GM13976 (cell line): ENCODE measurements at regions not wholly inside any gene's neighbourhood (a gene's known extent, or its start where the extent isn't known, plus 50 kb on each side); places are given as distances from the start of the nearest gene placed in this dataset.

Experiments used
- DNase-seq: peaks from one replicate; pipeline ENCODE4 v3.0.0; 2012; ENCODE audit warnings: low spot score
- in situ Hi-C: fragments of 300-500 bp; cut with MboI; formaldehyde crosslinking; loops from one replicate; pipeline ENCODE4 v1.12.0; 2022; ENCODE audit warnings: low sequenced_read_pairs, mixed read lengths, inconsistent platforms; ENCODE audit not compliant: unreplicated experiment
- TF ChIP-seq, protein P1 (sequence below): IDR thresholded peaks from 2 replicates; pipeline ENCODE4 v1.5.1; 2012; ENCODE audit warnings: borderline replicate concordance, mild to moderate bottlenecking; ENCODE audit not compliant: insufficient read depth; ENCODE audit errors: extremely low read depth, missing control alignments, control extremely low read depth

DNA sequence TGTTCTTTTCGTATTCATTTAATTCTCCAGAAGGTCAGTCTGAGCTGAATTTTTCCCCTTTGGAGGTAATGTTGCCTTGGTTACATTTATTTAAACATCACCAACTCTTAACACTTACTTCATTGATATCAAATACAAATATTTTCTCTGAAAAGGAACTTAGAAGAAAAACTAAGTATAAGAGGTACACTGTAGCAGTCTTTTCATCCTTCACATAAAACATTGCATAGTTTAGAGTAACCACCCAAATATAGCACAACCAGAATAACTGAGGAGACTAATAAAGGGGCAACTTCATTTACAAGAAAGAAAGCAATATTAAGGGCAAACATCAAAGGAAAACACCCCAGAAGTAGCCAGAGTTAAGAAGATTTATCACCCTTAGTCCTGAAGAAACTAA lies 1115.0 kb upstream of the POT1 start:
- in situ Hi-C loops, result no loop called here
- no peak for DNase-seq
- TF ChIP-seq, protein P1, sequence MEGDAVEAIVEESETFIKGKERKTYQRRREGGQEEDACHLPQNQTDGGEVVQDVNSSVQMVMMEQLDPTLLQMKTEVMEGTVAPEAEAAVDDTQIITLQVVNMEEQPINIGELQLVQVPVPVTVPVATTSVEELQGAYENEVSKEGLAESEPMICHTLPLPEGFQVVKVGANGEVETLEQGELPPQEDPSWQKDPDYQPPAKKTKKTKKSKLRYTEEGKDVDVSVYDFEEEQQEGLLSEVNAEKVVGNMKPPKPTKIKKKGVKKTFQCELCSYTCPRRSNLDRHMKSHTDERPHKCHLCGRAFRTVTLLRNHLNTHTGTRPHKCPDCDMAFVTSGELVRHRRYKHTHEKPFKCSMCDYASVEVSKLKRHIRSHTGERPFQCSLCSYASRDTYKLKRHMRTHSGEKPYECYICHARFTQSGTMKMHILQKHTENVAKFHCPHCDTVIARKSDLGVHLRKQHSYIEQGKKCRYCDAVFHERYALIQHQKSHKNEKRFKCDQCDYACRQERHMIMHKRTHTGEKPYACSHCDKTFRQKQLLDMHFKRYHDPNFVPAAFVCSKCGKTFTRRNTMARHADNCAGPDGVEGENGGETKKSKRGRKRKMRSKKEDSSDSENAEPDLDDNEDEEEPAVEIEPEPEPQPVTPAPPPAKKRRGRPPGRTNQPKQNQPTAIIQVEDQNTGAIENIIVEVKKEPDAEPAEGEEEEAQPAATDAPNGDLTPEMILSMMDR, result no peak

DNA sequence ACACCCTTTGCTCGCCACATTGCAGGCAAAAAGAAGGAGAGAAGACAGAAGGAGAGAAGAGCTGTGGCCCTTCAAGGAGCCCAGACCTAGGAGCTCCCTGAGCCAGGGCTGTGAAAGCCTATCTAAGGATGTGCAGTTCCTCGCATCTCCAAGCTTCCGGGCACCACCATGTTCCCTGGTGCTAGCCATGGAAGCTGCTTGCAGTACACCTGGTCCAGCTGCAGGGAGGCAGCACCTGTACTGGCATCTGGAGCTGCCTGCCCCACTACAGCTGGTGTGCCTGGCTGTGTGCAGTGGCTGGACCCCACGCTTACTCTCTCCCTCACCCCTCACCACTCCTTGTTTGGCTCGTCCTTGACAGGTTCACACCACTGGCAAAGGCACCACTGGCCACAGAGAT lies 1111.8 kb upstream of the POT1 start:
- TF ChIP-seq, protein P1, result no peak

DNA sequence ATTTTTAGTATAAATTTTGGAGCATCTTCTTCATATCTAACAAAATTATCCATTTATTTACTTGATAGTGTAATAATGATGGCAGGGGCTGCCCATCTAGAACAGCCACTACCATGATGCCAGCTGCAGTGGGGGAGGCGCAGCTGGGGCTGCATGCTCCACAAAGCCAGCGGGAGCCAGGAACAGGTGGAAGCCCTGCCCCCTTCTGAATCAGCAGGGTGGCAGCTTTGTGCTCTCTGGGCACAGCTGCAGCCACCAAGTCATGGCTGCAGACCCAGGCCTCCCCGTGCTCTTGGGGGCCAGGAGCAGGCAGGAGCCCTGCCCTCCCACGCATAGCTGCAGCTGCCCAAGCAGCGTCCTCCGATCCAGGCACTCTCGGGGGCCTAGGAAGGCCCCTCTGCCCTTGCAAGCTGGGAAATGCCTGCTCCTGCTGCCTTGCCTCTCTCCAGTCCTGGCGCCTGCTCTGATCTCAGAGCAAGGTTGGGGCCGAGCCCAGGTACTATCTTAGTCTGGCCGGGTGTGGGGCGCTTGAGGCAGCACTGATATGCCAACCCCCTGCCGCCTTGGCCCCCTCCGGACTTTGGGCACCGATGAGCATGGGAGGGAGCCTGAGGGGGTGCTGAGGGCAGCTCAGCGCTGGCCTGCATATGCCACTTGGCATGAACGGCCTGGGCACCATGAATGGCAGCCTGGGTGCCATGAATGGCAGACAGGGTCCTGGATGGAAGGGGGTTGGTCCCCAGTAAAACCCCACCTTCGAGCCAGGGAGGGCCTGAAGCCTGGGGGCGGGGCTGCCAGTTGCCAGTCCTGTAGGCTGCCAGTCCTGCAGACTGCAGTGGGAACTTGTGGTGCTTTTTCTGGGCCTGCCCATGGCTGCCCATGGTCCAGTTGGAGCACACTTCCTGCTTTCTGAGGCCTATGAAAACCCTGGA lies 1110.8 kb upstream of the POT1 start:
- TF ChIP-seq, protein P1, result no peak
- in situ Hi-C loops, result no loop called here
- DNase-seq, result no peak

More for the DNA sequence above, 1111.8 kb upstream of the POT1 start:
- DNase-seq, result no peak
- in situ Hi-C loops, result no loop called here

DNA sequence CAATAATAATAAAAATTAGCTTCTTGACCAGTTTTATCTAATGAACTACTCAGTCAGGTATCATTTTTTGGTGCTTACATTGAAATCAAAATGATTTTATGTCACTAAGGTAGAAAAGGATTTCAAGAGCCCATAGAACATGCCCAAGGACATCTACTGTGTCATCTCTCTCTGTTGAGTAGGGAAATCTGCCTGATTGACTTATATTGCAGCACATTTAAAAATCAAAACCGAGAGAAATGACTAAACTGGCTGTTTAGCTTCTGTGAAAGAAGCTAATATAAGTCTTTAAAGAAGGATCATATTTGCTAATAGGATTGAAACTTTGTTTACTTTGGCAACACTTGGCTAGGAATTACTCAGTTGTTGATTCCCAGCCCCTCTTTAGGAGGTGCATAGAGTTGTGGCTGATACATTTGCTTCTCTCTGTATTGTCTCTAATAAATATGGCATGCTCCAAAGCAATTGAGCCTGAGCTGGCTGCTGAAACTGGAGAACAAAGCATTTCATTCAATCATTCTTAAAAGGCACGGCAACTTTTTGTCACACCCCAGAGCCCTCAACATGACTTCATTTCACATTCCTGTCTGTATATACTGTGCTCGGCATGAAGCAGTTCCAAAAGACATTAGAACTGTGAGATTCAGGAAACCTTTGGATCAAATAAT lies 1096.9 kb upstream of the POT1 start:
- DNase-seq, result no peak
- in situ Hi-C loops, result no loop called here
- TF ChIP-seq, protein P1, result no peak

DNA sequence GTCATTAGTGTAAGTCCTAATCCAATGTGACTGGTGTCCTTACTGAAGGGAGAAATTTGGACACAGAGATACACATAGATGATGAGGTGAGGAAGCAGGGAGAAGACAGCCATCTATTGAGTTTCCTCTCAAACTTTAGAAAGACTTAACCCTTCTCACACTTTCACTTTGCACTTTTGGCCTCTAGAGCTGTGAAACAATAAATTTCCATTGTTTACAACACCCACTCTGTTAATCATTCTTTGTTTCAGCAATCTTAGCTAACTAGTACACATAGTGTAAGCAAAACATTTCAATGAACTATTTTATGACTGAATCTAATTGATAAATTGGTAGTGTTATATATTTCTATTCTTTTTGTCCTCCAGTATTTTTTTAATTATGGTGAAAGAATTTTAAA lies 1092.8 kb upstream of the POT1 start:
- no peak for DNase-seq
- TF ChIP-seq, protein P1, result no peak
- in situ Hi-C loops, result no loop called here

DNA sequence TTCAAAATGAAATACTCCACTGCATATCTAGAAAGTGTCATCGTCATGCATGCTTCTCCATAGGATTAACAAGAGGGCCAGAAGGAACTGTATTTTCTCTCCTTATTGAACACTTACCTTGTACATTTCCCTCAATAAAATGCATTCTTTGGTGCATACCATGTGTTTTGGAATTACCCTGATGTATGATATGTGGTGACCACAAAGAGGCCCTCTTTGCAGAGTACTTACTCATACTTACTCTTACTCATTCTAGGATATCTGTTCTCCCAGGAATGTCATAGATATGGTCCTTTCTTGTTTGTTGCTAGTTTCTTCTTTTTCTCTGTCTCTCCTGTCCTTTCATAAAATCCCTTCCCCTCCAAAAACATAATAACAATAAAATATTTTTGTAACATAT lies 1087.1 kb upstream of the POT1 start:
- TF ChIP-seq, protein P1, result no peak
- DNase-seq, result no peak
- in situ Hi-C loops, result no loop called here
